ENCODE measurements at regions not wholly inside any gene's neighbourhood (a gene's known extent, or its start where the extent isn't known, plus 50 kb on each side); places are given as distances from the start of the nearest gene placed in this dataset.

- intact Hi-C loops (cut with DNase I) = no loop called here
- Histone ChIP-seq H3K36me3 (no peaks in the 10 kb centered on the region), H3K27ac (no peak overlapping the region), H3K4me1 (no peaks in the 10 kb centered on the region), H3K9ac (ENCODE audit: low read depth in 2 of 2, low read length in 2 of 2) (no peak overlapping the region), H3K9me3 (no peaks in the 10 kb centered on the region), H3K4me3 (no peak overlapping the region), H3K27me3 (no peaks in the 10 kb centered on the region)
- no peak for DNase-seq
- no peak for TF ChIP-seq CTCF (IDR thresholded peaks at IDR 0.05)
These were observed 607.8 kb downstream of the BNC2 start for GRCh38 chr9:16262477-16263261.

GRCh38 chr9:16265688-16266087 is 604.8 kb downstream of the BNC2 start:
- H3K4me3 ChIP-seq = no peak overlapping the region
- no peaks in the 10 kb centered on the region for H3K4me1 ChIP-seq
- no peaks in the 10 kb centered on the region for H3K36me3 ChIP-seq
- no peak overlapping the region for H3K9ac ChIP-seq (ENCODE audit: low read depth in 2 of 2, low read length in 2 of 2)
- H3K27ac ChIP-seq = no peak overlapping the region
- DNase-seq = no peak
- TF ChIP-seq CTCF (IDR thresholded peaks at IDR 0.05) = no peak
- H3K27me3 ChIP-seq = no peaks in the 10 kb centered on the region
- intact Hi-C loops (cut with DNase I) = no loop called here
- H3K9me3 ChIP-seq = no peaks in the 10 kb centered on the region

- no peaks in the 10 kb centered on the region for H3K9me3 ChIP-seq
- peak; percentile 32 for DNase-seq
These were observed 603.7 kb downstream of the BNC2 start for GRCh38 chr9:16266648-16267276.

GRCh38 chr9:16267281-16268066 is 603.0 kb downstream of the BNC2 start:
- Histone ChIP-seq H3K27me3 (no peaks in the 10 kb centered on the region), H3K9ac (ENCODE audit: low read depth in 2 of 2, low read length in 2 of 2) (no peak overlapping the region), H3K4me1 (no peaks in the 10 kb centered on the region), H3K36me3 (no peaks in the 10 kb centered on the region), H3K27ac (peak overlapping the region; percentile 12), H3K4me3 (peak overlapping the region; percentile 23), H3K9me3 (no peaks in the 10 kb centered on the region)
- intact Hi-C loops (cut with DNase I) = no loop called here
- peak; percentile 20 for DNase-seq
- no peak for TF ChIP-seq CTCF (IDR thresholded peaks at IDR 0.05)

More at GRCh38 chr9:16266648-16267276, 603.7 kb downstream of the BNC2 start:
- Histone ChIP-seq H3K4me1 (no peaks in the 10 kb centered on the region), H3K9ac (ENCODE audit: low read depth in 2 of 2, low read length in 2 of 2) (no peak overlapping the region), H3K27me3 (no peaks in the 10 kb centered on the region), H3K27ac (peak overlapping the region; percentile 12), H3K36me3 (no peaks in the 10 kb centered on the region), H3K4me3 (peak overlapping the region; percentile 23)
- intact Hi-C loops (cut with DNase I) = no loop called here
- peak; percentile 32 for TF ChIP-seq CTCF (IDR thresholded peaks at IDR 0.05)

GRCh38 chr9:16268067-16268881 is 602.2 kb downstream of the BNC2 start:
- intact Hi-C loops (cut with DNase I) = no loop called here
- Histone ChIP-seq H3K9ac (ENCODE audit: low read depth in 2 of 2, low read length in 2 of 2) (no peak overlapping the region), H3K36me3 (no peaks in the 10 kb centered on the region), H3K27ac (peak overlapping the region; percentile 12), H3K9me3 (no peaks in the 10 kb centered on the region), H3K4me1 (no peaks in the 10 kb centered on the region), H3K4me3 (no peak overlapping the region), H3K27me3 (no peaks in the 10 kb centered on the region)
- TF ChIP-seq CTCF (IDR thresholded peaks at IDR 0.05) = no peak
- no peak for DNase-seq
